OCI-LY3 (cell line): ENCODE measurements at regions not wholly inside any gene's neighbourhood (a gene's known extent, or its start where the extent isn't known, plus 50 kb on each side); places are given as distances from the start of the nearest gene placed in this dataset.
A peak's percentile ranks its signal among the peaks of the same experiment; 100 is the strongest.

ENCODE experiments used
- H2AFZ ChIP-seq: fragments of 200-600, 300-600 bp; shearing (Covaris generic); 2 replicates; pipeline ENCODE4 v1.6.0; 2014; ENCODE audit warnings: antibody characterized with exemption, low read depth, low read length
- H3K27ac ChIP-seq: fragments of 200-600, 300-600 bp; sonication (generic); 2 replicates; pipeline ENCODE4 v1.5.1; 2014; ENCODE audit warnings: mild to moderate bottlenecking, low read length, moderate library complexity, mixed read lengths
- H3K27me3 ChIP-seq: fragments of 200-600, 300-600 bp; sonication (generic); 2 replicates; pipeline ENCODE4 v1.6.1; 2014; ENCODE audit warnings: low read depth, low read length, mixed read lengths
- H3K36me3 ChIP-seq: fragments of 200-600, 300-600 bp; sonication (generic); replicated peaks from 2 replicates; pipeline ENCODE3; 2014; ENCODE audit warnings: low read depth, low read length, mixed read lengths
- H3K4me1 ChIP-seq: fragments of 300-600, 200-600 bp; sonication (generic); 2 replicates; pipeline ENCODE4 v1.6.1; 2014; ENCODE audit warnings: low read length, mixed read lengths
- H3K4me2 ChIP-seq: fragments of 200-600, 300-600 bp; sonication (generic); 2 replicates; pipeline ENCODE4 v1.6.1; 2014; ENCODE audit warnings: low read length, mixed read lengths
- H3K4me3 ChIP-seq: fragments of 300-600, 200-600 bp; sonication (generic); 2 replicates; pipeline ENCODE4 v1.5.1; 2014; ENCODE audit warnings: antibody characterized with exemption, mild to moderate bottlenecking, low read length, moderate library complexity
- H3K79me2 ChIP-seq: fragments of 300-600, 200-600 bp; shearing (Covaris generic); 2 replicates; pipeline ENCODE4 v1.6.1; 2014; ENCODE audit warnings: mild to moderate bottlenecking, low read length, mixed read lengths
- H3K9ac ChIP-seq: fragments of 300-600, 200-600 bp; shearing (Covaris generic); 2 replicates; pipeline ENCODE4 v1.6.0; 2014; ENCODE audit warnings: mild to moderate bottlenecking, low read length, moderate library complexity
- H3K9me3 ChIP-seq: fragments of 200-600, 300-600 bp; shearing (Covaris generic); 2 replicates; pipeline ENCODE4 v1.6.1; 2014; ENCODE audit warnings: low read length, mixed read lengths; ENCODE audit not compliant: insufficient read depth
- H4K20me1 ChIP-seq: fragments of 200-600, 300-600 bp; sonication (generic); 2 replicates; pipeline ENCODE4 v1.6.1; 2016; ENCODE audit warnings: low read length, mixed read lengths; ENCODE audit not compliant: insufficient read depth
- EZH2phosphoT487 ChIP-seq: fragments of 200-600 bp; shearing (Covaris generic); IDR thresholded peaks from 2 replicates; pipeline ENCODE4 v1.6.1; 2018; ENCODE audit warnings: antibody characterized with exemption, mixed run types, low read depth
- TF ChIP-seq, protein P1 (sequence below): fragments of 200-600, 300-600 bp; sonication (generic); IDR thresholded peaks from 2 replicates; pipeline ENCODE4 v1.5.1; 2014; ENCODE audit warnings: antibody characterized with exemption, low read length, low read depth

DNA sequence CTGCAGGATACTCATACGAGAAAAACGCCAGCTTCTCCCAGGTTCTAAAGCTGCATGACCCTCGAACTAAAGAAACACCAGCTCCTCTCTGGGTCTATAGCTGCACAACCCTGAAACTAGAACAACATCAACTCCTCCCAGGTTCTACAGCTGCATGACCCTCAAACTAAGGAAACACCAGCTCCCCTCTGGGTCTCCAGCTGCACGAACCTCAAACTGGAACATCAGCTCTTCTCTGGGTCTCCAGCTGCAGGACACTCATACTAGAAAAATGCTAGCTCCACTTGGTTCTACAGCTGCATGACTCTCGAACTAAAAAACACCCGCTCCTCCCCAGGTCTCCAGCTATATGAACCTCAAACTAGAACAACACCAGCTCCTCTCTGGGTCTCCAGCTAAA is 811.1 kb downstream of the CDH9 start:
- Histone ChIP-seq H3K27ac (no peak overlapping the region), H3K9me3 (no peaks in the 10 kb centered on the region), H4K20me1 (no peaks in the 10 kb centered on the region), H3K4me1 (peaks cover 22% of the 10 kb centered on the region), H3K27me3 (no peaks in the 10 kb centered on the region), H3K79me2 (no peaks in the 10 kb centered on the region), H3K36me3 (no peaks in the 10 kb centered on the region), H3K4me3 (peak overlapping the region; percentile 64), H3K4me2 (peak overlapping the region; percentile 82), H2AFZ (peak overlapping the region; percentile 86), H3K9ac (0 out of 2 replicates have a peak overlapping the region, but pooled peaks have one; percentile 13)
- no peak for TF ChIP-seq EZH2phosphoT487

DNA sequence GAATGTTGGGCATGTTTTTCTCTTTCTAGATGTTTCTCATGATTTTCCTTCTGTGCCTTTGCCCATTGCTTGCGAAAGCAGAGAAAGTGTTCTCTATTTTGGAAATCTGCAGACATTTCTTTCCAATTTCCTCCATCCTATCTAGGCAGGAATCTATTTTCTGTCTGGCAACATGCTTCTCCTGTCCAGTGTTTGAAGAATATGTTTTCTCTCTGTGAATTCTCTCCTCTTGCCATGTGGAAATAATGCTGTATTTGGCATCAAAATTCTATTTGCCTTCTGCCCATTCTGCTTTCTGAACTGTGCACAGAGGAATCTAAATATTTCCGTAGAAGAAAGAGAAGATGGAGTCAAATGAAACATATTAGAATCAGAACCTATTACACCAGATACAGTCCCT is 833.3 kb downstream of the CDH9 start:
- Histone ChIP-seq H4K20me1 (no peaks in the 10 kb centered on the region), H3K27me3 (no peaks in the 10 kb centered on the region), H3K27ac (no peak overlapping the region), H3K9ac (no peak overlapping the region), H2AFZ (no peak overlapping the region), H3K4me2 (no peak overlapping the region), H3K9me3 (no peaks in the 10 kb centered on the region), H3K4me3 (no peak overlapping the region), H3K36me3 (no peaks in the 10 kb centered on the region), H3K79me2 (no peaks in the 10 kb centered on the region), H3K4me1 (no peaks in the 10 kb centered on the region)
- no peak for TF ChIP-seq EZH2phosphoT487
- TF ChIP-seq, protein P1, sequence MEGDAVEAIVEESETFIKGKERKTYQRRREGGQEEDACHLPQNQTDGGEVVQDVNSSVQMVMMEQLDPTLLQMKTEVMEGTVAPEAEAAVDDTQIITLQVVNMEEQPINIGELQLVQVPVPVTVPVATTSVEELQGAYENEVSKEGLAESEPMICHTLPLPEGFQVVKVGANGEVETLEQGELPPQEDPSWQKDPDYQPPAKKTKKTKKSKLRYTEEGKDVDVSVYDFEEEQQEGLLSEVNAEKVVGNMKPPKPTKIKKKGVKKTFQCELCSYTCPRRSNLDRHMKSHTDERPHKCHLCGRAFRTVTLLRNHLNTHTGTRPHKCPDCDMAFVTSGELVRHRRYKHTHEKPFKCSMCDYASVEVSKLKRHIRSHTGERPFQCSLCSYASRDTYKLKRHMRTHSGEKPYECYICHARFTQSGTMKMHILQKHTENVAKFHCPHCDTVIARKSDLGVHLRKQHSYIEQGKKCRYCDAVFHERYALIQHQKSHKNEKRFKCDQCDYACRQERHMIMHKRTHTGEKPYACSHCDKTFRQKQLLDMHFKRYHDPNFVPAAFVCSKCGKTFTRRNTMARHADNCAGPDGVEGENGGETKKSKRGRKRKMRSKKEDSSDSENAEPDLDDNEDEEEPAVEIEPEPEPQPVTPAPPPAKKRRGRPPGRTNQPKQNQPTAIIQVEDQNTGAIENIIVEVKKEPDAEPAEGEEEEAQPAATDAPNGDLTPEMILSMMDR: no peak

DNA sequence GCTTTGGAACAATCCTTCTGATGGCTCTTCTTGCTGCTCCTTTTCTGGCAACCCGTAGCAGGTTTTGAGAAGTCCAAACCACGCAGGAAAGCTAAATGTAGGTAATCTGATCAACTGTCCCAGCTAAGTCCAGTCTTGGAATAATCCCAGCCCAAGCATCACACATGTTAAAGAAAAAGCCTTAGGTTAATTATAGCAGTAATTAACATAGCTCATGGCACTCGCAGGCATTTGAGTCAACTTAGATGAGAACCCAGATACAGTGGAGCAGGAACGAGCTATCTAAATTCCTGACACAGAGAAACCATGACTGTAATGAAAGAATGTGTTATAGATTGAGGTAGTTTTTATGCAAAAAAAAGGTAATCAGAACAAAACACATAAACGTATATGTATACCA is 844.8 kb downstream of the CDH9 start:
- Histone ChIP-seq H4K20me1 (no peaks in the 10 kb centered on the region), H3K36me3 (no peaks in the 10 kb centered on the region), H3K4me3 (no peak overlapping the region), H3K9ac (no peak overlapping the region), H3K4me2 (no peak overlapping the region), H3K79me2 (no peaks in the 10 kb centered on the region), H3K27ac (no peak overlapping the region), H3K4me1 (no peaks in the 10 kb centered on the region), H3K27me3 (no peaks in the 10 kb centered on the region), H2AFZ (no peak overlapping the region), H3K9me3 (no peaks in the 10 kb centered on the region)
- TF ChIP-seq EZH2phosphoT487: no peak
- TF ChIP-seq, protein P1: no peak

DNA sequence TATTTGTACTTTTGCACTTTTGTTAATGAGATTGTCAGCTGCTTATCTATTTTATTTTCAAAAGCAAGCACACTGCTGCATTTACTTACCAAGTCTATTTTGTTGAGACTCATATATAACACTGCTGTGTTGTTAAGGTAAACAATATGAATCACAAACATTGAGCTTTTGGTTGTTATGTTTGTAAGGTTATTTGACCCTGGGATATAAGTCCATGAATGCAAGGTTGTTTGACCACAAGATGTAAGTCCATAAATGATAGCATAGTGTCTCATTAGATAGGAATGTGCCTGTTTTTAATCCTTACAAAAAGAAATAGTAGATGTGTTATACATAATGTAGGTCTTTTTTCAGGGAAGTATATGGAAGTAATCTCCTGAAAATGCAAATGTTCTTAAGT is 845.9 kb downstream of the CDH9 start:
- Histone ChIP-seq H2AFZ (no peak overlapping the region), H4K20me1 (no peaks in the 10 kb centered on the region), H3K9ac (no peak overlapping the region), H3K4me1 (no peaks in the 10 kb centered on the region), H3K4me3 (no peak overlapping the region), H3K9me3 (no peaks in the 10 kb centered on the region), H3K27me3 (no peaks in the 10 kb centered on the region), H3K79me2 (no peaks in the 10 kb centered on the region), H3K27ac (no peak overlapping the region), H3K4me2 (no peak overlapping the region), H3K36me3 (no peaks in the 10 kb centered on the region)
- TF ChIP-seq, protein P1: no peak
- no peak for TF ChIP-seq EZH2phosphoT487

DNA sequence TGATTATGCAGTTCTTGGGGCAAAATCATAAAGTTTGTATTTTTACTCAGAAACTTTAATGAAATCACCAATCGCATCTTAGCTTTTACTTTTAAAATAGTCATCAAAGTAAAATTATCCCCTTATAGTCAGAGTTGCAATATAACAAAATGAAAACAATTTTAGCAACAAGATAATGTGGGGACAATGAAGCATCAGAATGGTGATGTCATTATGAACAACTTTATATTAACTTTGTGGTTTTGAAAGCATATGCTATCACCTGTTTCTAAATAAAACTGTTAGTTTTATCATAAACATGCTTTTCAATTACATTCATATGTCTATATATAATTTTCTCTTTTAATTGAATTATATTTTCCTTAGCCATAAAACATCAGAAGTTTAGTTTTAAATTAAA is 856.8 kb downstream of the CDH9 start:
- no peak overlapping the region for H3K4me3 ChIP-seq
- H2AFZ ChIP-seq: no peak overlapping the region
- no peak overlapping the region for H3K27ac ChIP-seq
- H3K4me2 ChIP-seq: no peak overlapping the region
- TF ChIP-seq, protein P1: no peak
- H3K4me1 ChIP-seq: no peaks in the 10 kb centered on the region
- no peaks in the 10 kb centered on the region for H3K36me3 ChIP-seq
- H3K27me3 ChIP-seq: no peaks in the 10 kb centered on the region
- H4K20me1 ChIP-seq: no peaks in the 10 kb centered on the region
- H3K79me2 ChIP-seq: no peaks in the 10 kb centered on the region
- no peak overlapping the region for H3K9ac ChIP-seq
- no peaks in the 10 kb centered on the region for H3K9me3 ChIP-seq
